GM19025 (cell line): ENCODE measurements at regions not wholly inside any gene's neighbourhood (a gene's known extent, or its start where the extent isn't known, plus 50 kb on each side); places are given as distances from the start of the nearest gene placed in this dataset.

Source experiments
- ATAC-seq: cut with Tn5 transposase; IDR thresholded peaks from one replicate; pipeline ENCODE4 v1.9.1; 2021; ENCODE audit warnings: mild to moderate bottlenecking, low read depth, moderate library complexity; ENCODE audit not compliant: unreplicated experiment

DNA sequence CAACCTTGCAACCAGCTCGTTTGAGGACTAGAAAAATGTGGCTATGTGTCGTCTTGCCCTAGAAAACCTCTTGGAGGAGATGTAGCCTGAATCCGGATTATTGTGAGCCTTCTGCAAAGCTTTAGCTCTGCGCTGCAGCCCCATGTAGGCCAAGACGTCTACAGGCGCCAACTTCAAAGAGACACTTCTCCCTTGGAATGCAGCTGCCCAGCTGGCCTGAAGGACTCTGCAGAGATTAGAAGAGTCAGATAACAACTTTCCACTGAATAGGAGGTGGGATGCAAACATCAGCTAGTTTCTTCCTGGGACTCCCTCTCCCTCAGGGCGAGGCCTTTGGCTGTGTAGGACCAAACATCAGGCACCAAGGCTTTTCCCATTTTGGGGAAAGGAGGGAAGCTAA is 356.5 kb upstream of the IL12A start:
- ATAC-seq, result no peak

DNA sequence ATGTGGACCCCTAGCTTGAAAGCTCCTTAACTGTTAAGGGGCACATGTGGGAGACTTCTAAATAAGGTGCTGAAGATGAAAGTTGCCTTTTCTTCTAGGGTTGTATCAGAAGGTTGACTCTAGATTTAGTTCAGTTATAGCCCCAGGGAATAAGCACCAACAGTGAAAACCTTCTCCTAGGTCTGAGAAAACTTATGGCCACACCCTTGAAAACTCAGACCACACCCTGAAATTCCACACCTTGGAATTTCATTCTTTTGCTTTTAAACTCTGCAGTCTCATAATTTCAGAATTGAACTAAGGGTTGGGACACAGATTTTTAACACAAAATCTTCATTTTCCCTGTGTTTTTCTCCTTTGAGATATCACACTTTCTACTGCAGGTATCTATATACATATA is 355.8 kb upstream of the IL12A start:
- no peak for ATAC-seq

GRCh38 chr3:159634483-159634882 is 354.2 kb upstream of the IL12A start:
- no peak for ATAC-seq

DNA sequence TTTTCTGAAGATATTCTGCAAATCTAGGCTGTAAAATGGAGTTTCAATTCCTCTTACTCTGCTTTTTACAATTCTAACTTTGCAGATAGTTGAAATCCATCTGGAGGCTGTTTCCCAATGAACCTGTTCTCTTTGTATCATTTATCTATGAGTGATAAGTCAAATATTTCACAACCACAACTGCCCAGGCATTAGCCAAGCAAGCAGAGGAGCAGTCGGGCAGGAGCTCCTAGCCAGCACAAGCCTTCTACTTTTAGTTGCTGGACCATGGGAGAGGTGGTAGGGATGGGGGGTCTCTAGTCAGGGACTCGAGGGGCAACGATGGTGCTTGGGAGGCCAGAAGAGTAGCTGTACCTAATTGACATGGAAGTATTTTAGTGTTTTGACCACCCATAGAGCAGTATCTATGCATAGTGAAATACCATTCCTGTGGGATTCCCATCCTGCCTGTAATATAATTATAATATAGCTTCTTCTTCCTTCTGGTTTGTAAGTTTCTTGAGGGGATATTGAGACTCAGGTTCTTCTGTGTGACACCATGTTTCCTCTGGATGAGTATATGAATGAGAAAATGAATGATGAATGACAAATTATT is 353.5 kb upstream of the IL12A start:
- ATAC-seq, result no peak

GRCh38 chr3:159637883-159638542 is 350.6 kb upstream of the IL12A start:
- no peak for ATAC-seq

GRCh38 chr3:159640225-159640624 is 348.4 kb upstream of the IL12A start:
- ATAC-seq, result no peak

GRCh38 chr3:159643406-159643805 is 345.2 kb upstream of the IL12A start:
- ATAC-seq, result no peak

- ATAC-seq, result no peak
Observed at GRCh38 chr3:159645874-159646273, 342.8 kb upstream of the IL12A start.

DNA sequence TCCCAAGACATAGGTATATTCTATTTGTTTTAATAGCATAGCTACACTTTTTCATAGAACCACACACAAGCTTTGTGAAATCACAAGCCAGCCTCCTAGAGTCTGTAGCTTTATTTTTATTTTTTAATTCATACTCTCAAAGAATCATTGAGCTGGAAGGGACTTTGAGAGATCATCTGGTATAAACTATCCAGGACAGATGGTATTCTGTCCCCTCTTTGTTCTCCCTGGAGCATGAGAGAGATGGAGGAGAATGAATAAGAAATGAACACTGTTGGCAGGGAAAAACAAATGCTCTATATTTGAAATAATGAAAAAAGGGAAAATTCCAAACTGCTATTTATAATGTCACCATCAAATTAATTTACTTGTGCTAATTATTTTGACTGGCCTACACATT is 338.7 kb upstream of the IL12A start:
- ATAC-seq, result no peak

- no peak for ATAC-seq
Observed at GRCh38 chr3:159650726-159651125, 337.9 kb upstream of the IL12A start.

GRCh38 chr3:159652452-159652851 is 336.2 kb upstream of the IL12A start:
- no peak for ATAC-seq

DNA sequence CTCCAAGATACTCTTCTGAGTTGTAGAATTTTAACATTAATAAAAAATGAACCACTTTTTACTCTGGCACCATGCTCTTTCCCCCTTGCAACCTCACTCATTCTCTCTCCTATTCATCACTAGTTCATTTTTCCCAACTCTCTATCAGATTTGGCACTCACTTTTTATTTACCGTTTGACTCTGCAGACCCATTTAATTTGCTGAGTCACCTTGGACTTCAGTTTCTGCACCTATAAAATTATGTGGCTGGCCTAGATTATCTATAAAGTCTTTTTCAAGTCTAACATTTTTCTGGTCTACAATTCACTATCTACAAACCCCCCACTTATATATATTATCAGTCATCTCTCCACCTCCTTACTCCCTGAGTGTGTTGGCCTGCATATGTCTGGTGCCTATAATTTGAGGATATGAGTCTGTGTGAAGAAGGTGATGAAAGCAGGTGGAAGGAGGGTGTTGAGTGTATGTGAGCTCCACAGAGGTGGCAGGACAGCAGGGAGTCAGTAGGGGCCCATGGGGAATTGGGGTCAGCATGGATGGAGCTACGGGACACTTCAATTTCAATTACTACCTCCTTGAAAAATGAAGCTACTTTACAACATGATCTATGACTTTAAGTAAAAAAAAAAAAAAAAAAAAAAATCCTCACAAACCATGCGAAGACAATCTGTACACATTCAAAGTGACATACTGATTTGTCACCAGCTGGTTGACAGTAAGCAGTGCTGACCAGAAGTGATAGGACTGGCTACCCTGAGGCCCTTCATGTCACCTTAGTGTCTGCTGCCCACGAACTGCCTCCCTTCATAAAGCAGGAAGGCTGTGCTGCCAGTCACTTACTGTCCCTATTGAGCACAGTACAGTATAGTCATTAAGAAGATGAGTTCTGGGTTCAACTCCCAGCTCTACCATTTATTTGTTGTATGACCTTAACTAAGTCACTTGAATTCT is 334.2 kb upstream of the IL12A start:
- no peak for ATAC-seq

DNA sequence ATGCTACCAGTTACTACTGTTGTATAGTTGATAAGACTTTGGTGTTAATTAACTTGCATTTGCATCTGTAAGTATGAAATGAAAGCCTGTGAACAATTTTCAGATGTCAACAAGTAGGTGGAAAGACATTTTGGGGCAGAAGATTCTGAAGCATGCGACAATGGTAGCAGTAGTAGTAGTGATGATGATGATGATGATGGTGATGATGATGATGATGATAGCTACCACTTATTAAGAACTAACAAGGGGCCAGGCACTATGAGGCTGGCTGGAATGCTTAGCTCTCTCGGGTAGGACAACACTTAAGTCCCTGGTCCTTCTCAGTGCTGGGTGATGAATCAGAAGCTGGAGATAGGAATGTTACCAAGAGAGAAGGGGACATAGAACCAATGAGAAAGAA is 333.4 kb upstream of the IL12A start:
- no peak for ATAC-seq

DNA sequence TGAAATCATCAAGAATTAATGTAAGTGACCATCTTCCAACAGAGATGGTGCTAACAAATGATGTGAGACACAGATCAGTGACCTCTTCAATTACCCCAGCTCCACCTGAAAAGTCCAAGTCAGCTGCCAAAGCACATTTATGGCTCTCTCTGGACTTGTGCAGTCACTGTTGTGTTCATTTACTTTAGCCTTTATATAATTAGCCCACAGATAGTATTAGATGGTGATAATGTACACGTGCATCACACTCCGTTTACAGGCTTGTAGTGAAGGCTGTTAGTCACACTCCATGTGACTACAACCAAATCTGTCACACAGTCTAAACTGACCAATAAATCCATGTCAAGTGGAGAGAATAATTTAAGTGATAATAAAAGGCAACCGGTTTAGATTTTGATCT is 331.5 kb upstream of the IL12A start:
- ATAC-seq, result no peak

DNA sequence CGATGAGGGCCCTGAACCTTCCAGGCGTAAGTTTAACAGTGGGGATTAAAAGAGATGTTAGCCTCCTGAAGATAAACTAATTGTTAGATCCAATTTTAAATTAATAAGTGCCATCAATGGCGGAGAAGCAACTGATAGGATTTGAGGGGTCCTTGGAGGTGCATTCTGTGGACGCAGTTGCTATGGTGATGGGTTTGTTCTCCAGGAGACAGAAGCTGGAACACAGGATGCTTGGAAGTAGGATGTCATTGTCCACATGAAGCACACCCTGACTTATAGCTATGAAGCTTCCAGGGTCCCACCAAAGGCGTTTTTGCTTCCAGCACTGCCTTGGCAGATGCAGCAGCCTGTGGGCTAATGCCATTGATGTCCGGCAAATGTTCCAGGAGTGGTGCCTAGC is 331.0 kb upstream of the IL12A start:
- no peak for ATAC-seq

- no peak for ATAC-seq
Observed at GRCh38 chr3:159660326-159660725, 328.3 kb upstream of the IL12A start.

DNA sequence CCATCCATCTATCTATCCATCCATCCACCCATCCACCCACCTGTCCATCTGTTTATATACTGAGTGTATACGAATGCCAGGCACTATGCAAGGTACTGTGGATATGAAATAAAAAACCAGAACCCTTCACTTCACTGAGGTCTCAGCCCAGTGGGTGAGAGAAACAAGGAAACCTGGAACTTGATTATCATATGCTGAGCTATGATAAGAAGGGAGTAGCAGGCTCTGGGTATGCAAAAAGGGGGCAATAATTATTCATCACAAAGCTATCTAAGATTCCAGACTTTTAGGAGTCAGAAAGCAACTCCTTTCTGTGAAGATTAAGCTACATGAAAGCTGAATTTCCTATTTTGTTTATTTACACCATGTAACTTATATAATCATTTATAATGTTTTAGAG is 327.7 kb upstream of the IL12A start:
- ATAC-seq, result no peak

- ATAC-seq, result no peak
Observed at GRCh38 chr3:159662549-159662948, 326.1 kb upstream of the IL12A start.

- ATAC-seq, result no peak
Observed at GRCh38 chr3:159664006-159664405, 324.6 kb upstream of the IL12A start.

GRCh38 chr3:159664653-159665052 is 324.0 kb upstream of the IL12A start:
- ATAC-seq, result no peak

- no peak for ATAC-seq
Observed at GRCh38 chr3:159667261-159667660, 321.4 kb upstream of the IL12A start.

DNA sequence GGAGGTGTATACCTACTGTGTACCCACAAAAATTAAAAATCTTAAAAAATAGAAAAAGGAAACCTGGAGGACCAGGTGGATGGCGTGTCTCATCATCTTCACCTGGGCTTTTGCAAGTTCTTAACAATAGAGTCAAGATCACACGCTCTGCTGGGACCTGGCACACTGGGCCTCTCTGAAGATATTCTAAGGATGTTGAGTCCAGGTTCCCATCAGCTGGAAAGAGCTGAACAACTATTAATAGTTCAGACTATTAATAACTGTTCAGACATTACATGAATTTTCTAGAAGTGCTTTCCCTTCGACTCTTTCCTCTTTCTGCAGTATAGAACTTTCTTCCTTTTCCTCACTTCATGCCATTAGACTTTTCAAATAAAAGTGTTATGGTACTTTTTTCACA is 320.2 kb upstream of the IL12A start:
- no peak for ATAC-seq
